HS-27A (cell line): ENCODE measurements at regions not wholly inside any gene's neighbourhood (a gene's known extent, or its start where the extent isn't known, plus 50 kb on each side); places are given as distances from the start of the nearest gene placed in this dataset.

Experiments
- DNase-seq: peaks from one replicate; pipeline ENCODE4 v3.0.0-alpha.2; 2012; ENCODE audit warnings: low read depth, missing footprints

- DNase-seq, result no peak
These were observed 101.2 kb upstream of the POT1 start for GRCh38 chr7:125030756-125031387.

GRCh38 chr7:125025620-125026019 is 96.0 kb upstream of the POT1 start:
- DNase-seq, result no peak

- DNase-seq, result no peak
These were observed 91.2 kb upstream of the POT1 start for GRCh38 chr7:125020801-125021200.

GRCh38 chr7:125010540-125010939 is 80.9 kb upstream of the POT1 start:
- no peak for DNase-seq

GRCh38 chr7:124996778-124997177 is 67.2 kb upstream of the POT1 start:
- no peak for DNase-seq

- peak; percentile 27 for DNase-seq
These were observed 63.4 kb upstream of the POT1 start for GRCh38 chr7:124992851-124993562.

- DNase-seq, result no peak
These were observed 60.3 kb upstream of the POT1 start for GRCh38 chr7:124989911-124990310.
